RPMI8226 (cell line): ENCODE measurements at regions not wholly inside any gene's neighbourhood (a gene's known extent, or its start where the extent isn't known, plus 50 kb on each side); places are given as distances from the start of the nearest gene placed in this dataset.

ENCODE experiments used
- DNase-seq: peaks from one replicate; pipeline ENCODE4 v3.0.0-alpha.2; 2015

GRCh38 chr18:32542221-32542798 lies 71.6 kb upstream of the GAREM1 start:
- DNase-seq, result no peak

GRCh38 chr18:32530947-32531651 lies 60.4 kb upstream of the GAREM1 start:
- DNase-seq, result no peak

GRCh38 chr18:32529722-32530420 lies 59.2 kb upstream of the GAREM1 start:
- DNase-seq, result no peak

- no peak for DNase-seq
Measured at GRCh38 chr18:32520771-32521170, 50.1 kb upstream of the GAREM1 start.
